ENCODE measurements at regions not wholly inside any gene's neighbourhood (a gene's known extent, or its start where the extent isn't known, plus 50 kb on each side); places are given as distances from the start of the nearest gene placed in this dataset.

GRCh38 chr10:31145986-31146385 lies 114.3 kb upstream of the ZNF438 start:
- H3K27me3 ChIP-seq (ENCODE audit: insufficient read depth, low read depth), result no peaks in the 10 kb centered on the region
- no peaks in the 10 kb centered on the region for H4K20me1 ChIP-seq (ENCODE audit: insufficient read depth)
- H3F3A ChIP-seq (ENCODE audit: insufficient read depth, low read depth), result peaks cover 11% of the 10 kb centered on the region; the same call in 1 of the 2 replicates
- no peak for DNase-seq
- H3K9me2 ChIP-seq (ENCODE audit: insufficient read depth), result no peaks in the 10 kb centered on the region
- no peaks in the 10 kb centered on the region for H3K36me3 ChIP-seq (ENCODE audit: low read depth)
- H3K27ac ChIP-seq, result no peak overlapping the region
- no peak for TF ChIP-seq EZH2 (IDR thresholded peaks at IDR 0.05; ENCODE audit: low read depth)
- no peak for TF ChIP-seq CTCF (conservative IDR thresholded peaks at IDR 0.05)
- CTCF ChIA-PET, result no interaction called here
- POLR2A ChIA-PET (ENCODE audit: unreplicated experiment), result no interaction called here
- H3K79me2 ChIP-seq (ENCODE audit: low read depth), result no peaks in the 10 kb centered on the region
- no TSS peak for BruUV-seq (replicated peaks)
- H3K4me2 ChIP-seq, result no peak overlapping the region
- H2AFZ ChIP-seq, result no peak overlapping the region
- no peaks in the 10 kb centered on the region for H3K9me3 ChIP-seq (ENCODE audit: insufficient read depth, low read depth)
- peaks cover 16% of the 10 kb centered on the region for H3K4me1 ChIP-seq (replicated peaks; ENCODE audit: insufficient read depth)
- intact Hi-C loops (cut with micrococcal nuclease; ENCODE audit: unreplicated experiment), result loop anchor here (5.0 kb wide), 1 partner anchor 114 kb away; the partner anchor contains the start of gene ZNF438
- H3K4me3 ChIP-seq, result no peak overlapping the region

- H2AFZ ChIP-seq, result no peak overlapping the region
- H3K27me3 ChIP-seq (ENCODE audit: insufficient read depth, low read depth), result no peaks in the 10 kb centered on the region
- no peaks in the 10 kb centered on the region for H3K9me3 ChIP-seq (ENCODE audit: insufficient read depth, low read depth)
- no peaks in the 10 kb centered on the region for H3K9me2 ChIP-seq (ENCODE audit: insufficient read depth)
- CTCF ChIA-PET, result interaction anchor here (0.7 kb wide), 1 partner anchor 465 kb away, joined by 3 read pairs; no protein-coding TSS in a partner anchor
- no peaks in the 10 kb centered on the region for H3K36me3 ChIP-seq (ENCODE audit: low read depth)
- H3K4me2 ChIP-seq, result peak overlapping the region; percentile 55
- POLR2A ChIA-PET (ENCODE audit: unreplicated experiment), result no interaction called here
- no peak overlapping the region for H3K4me3 ChIP-seq
- TF ChIP-seq CTCF (conservative IDR thresholded peaks at IDR 0.05) (no peak), EZH2 (IDR thresholded peaks at IDR 0.05; ENCODE audit: low read depth) (no peak)
- peaks cover 16% of the 10 kb centered on the region for H3K4me1 ChIP-seq (replicated peaks; ENCODE audit: insufficient read depth)
- DNase-seq, result peak; percentile 52 to 75
- H3K79me2 ChIP-seq (ENCODE audit: low read depth), result no peaks in the 10 kb centered on the region
- no peaks in the 10 kb centered on the region for H4K20me1 ChIP-seq (ENCODE audit: insufficient read depth)
- no TSS peak for BruUV-seq (replicated peaks)
- H3F3A ChIP-seq (ENCODE audit: insufficient read depth, low read depth), result peaks cover 11% of the 10 kb centered on the region; the same call in 1 of the 2 replicates
- intact Hi-C loops (cut with micrococcal nuclease; ENCODE audit: unreplicated experiment), result loop anchor here (5.0 kb wide), 1 partner anchor 114 kb away; the partner anchor contains the start of gene ZNF438
- H3K27ac ChIP-seq, result peak overlapping the region; percentile 62
Observed at GRCh38 chr10:31146491-31147209, 115.0 kb upstream of the ZNF438 start.

GRCh38 chr10:31147210-31147608 lies 115.5 kb upstream of the ZNF438 start:
- no TSS peak for BruUV-seq (replicated peaks)
- Histone ChIP-seq H3K27ac (peak overlapping the region; percentile 62), H3F3A (ENCODE audit: insufficient read depth, low read depth) (peaks cover 11% of the 10 kb centered on the region; the same call in 1 of the 2 replicates), H4K20me1 (ENCODE audit: insufficient read depth) (no peaks in the 10 kb centered on the region), H3K4me2 (peak overlapping the region; percentile 55), H3K27me3 (ENCODE audit: insufficient read depth, low read depth) (no peaks in the 10 kb centered on the region), H2AFZ (no peak overlapping the region), H3K36me3 (ENCODE audit: low read depth) (no peaks in the 10 kb centered on the region), H3K4me3 (no peak overlapping the region), H3K9me3 (ENCODE audit: insufficient read depth, low read depth) (no peaks in the 10 kb centered on the region), H3K79me2 (ENCODE audit: low read depth) (no peaks in the 10 kb centered on the region), H3K4me1 (replicated peaks; ENCODE audit: insufficient read depth) (peaks cover 16% of the 10 kb centered on the region), H3K9me2 (ENCODE audit: insufficient read depth) (no peaks in the 10 kb centered on the region)
- DNase-seq, result peak in 1 of 2 experiments; percentile 69
- CTCF ChIA-PET, result interaction anchor here (0.7 kb wide), 1 partner anchor 465 kb away, joined by 3 read pairs; no protein-coding TSS in a partner anchor
- intact Hi-C loops (cut with micrococcal nuclease; ENCODE audit: unreplicated experiment), result loop anchor here (5.0 kb wide), 1 partner anchor 115 kb away; the partner anchor contains the start of gene ZNF438
- TF ChIP-seq CTCF (conservative IDR thresholded peaks at IDR 0.05), result no peak
- TF ChIP-seq EZH2 (IDR thresholded peaks at IDR 0.05; ENCODE audit: low read depth), result no peak
- POLR2A ChIA-PET (ENCODE audit: unreplicated experiment), result interaction anchor here (0.6 kb wide), 1 partner anchor 27 kb away, joined by 9 read pairs; no protein-coding TSS in a partner anchor

Data from PC-9 (cell line).